ENCODE measurements at regions not wholly inside any gene's neighbourhood (a gene's known extent, or its start where the extent isn't known, plus 50 kb on each side); places are given as distances from the start of the nearest gene placed in this dataset.
"Not testable (repeated sequence)": the region's sequence is repeated elsewhere in the genome, so short reads cannot be mapped to it uniquely, and the experiment has no call there.

- DNase-seq, result no peak
Measured at GRCh38 chr2:240255811-240256703, 115.6 kb upstream of the OTOS start.

DNA sequence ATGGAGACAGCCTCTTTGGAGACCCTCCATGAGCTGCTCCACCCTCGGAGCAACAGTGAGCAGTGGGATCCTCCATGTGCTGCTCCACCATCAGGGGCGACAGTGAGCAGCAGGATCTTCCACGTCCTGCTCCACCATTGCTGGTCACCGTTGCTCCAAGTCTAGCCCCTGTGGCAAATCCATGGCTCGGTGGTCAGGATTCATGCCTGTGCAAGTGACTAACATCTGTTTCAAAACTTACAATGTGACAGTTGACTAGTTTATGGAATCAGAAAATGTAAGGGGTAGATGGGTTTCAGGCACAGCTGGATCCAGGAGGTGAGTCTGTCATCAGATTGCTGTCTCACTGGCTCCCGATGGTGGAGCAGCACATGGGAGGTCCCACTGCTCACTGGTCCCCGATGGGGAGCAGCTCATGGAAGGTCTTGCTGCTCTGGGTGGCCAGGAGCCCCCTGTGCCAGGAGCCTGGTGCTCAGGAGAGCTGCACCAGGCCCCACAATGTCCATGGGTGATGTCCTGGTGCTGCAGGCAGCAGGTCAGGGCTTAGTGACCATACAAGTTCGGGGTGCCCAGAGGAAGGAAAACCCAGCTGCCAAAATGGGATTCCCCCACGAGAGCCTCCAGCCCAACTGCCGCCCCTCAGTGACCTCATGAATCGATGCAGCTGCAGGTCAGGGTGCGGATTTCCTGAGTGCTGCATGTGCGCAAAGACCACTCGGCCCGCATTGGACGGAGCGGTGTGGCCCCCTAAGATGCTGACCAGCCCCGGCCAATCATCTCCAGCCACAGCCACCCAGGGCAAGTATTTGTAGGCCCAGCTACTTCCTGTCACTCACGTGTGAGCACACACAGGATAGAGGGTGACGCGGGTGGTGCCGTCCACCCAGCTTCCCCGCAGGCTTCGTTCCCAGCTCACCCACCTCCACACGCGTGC, 116.5 kb upstream of the OTOS start:
- DNase-seq, result no peak

DNA sequence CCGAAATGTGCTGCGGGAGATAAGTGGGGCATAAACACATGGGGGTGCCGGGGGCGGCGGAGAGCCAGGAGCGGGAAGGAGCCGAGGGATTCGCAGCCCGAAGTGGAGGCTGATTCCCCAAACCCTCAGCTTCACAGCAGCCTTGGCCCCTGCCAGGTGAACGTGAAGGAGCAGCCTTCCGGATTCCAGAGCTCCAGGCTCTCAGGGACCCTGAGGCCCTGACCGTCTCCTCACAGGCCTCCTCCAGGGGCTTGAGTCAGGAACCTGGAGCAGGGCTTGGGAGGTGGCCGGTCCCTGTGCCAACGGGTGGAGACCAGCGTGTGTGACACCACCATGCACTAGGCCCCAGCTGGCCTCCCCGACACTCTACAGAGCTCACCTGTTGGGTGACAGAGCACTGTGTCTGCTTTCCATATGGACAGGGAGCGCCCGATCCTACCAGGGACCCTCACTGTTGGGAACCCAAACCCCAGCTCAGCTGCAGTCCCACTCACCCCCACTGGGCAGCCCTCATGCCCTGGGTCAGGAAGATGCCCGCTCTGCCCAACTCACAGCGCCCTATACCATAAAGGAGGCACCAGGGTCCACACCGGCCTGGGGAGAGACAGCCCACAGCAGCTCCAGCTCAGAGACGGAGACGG, 117.6 kb upstream of the OTOS start:
- DNase-seq, result no peak

DNA sequence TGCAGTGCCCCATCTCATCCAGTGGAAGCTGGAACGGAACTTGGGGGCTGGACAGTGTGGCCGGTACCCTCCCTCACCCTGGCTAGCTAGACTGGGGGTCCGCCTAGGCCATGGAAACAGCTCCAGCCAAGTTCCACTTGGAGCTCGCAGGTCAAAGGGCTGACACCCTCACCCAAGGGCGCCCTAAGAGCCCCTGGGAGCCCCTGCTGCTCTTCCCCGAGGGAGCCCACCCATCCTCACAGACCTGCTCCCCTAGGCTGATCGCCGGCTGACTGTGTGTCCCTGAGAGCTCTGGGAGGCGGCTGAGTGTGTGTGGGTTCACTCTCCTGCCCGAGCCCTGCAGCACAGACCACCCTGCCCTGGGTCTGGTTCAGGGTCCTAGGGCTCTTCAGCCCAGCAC, 118.2 kb upstream of the OTOS start:
- DNase-seq, result no peak

- DNase-seq, result no peak
Measured at GRCh38 chr2:240259201-240259923, 118.9 kb upstream of the OTOS start.

- no peak for DNase-seq
Measured at GRCh38 chr2:240259924-240260529, 119.6 kb upstream of the OTOS start.

DNA sequence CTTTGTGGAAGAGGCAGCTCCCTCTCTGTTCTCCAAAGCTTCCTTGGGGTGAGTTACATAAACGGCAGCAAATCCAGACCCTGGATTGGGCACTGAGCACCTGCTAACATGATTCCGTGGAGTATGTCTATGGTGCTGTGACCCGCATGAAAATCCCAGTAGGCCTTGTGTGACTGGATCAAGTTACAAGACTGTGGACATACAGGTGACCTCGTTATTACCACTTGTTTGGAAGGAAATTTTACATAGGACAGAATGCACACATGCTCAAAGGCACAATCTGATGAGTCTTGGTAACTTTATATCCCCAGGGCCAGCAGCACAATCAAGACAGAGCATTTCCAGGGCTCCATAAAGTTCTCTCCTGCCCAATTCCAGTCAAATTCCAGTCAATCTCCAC, 120.2 kb upstream of the OTOS start:
- DNase-seq, result no peak

- not testable (repeated sequence) for DNase-seq
Measured at GRCh38 chr2:240262578-240262977, 122.1 kb upstream of the OTOS start.

DNA sequence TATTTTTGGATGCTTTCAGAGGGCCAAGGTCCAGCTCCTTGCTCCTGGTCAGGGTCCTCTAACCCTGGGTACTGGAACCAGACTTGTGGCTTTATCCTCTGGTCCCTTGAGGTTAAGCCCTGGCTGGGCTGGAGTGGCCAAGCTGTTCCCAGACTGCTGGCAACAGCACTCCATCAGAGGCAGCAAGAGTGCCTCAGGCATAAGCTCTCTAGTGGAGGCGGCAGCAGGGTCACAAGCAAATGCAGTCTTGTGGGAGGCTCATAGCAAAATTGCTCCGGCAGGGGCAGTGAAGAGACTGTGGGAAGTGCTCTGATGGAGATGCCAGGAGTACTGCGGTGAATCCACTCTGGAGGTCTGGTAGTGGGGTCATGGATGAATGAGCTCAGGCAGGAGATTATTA, 128.9 kb upstream of the OTOS start:
- DNase-seq, result no peak

GRCh38 chr2:240269886-240270285, 129.4 kb upstream of the OTOS start:
- no peak for DNase-seq

- no peak for DNase-seq
Measured at GRCh38 chr2:240271716-240272341, 131.4 kb upstream of the OTOS start.

- DNase-seq, result no peak
Measured at GRCh38 chr2:240275386-240275785, 134.9 kb upstream of the OTOS start.

GRCh38 chr2:240277073-240277806, 136.8 kb upstream of the OTOS start:
- no peak for DNase-seq

GRCh38 chr2:240277807-240278522, 137.5 kb upstream of the OTOS start:
- no peak for DNase-seq

- DNase-seq, result no peak
Measured at GRCh38 chr2:240278661-240279060, 138.2 kb upstream of the OTOS start.

GRCh38 chr2:240280621-240281020, 140.2 kb upstream of the OTOS start:
- no peak for DNase-seq

- no peak for DNase-seq
Measured at GRCh38 chr2:240284503-240285259, 144.2 kb upstream of the OTOS start.

- DNase-seq, result no peak
Measured at GRCh38 chr2:240285725-240286124, 145.3 kb upstream of the OTOS start.

DNA sequence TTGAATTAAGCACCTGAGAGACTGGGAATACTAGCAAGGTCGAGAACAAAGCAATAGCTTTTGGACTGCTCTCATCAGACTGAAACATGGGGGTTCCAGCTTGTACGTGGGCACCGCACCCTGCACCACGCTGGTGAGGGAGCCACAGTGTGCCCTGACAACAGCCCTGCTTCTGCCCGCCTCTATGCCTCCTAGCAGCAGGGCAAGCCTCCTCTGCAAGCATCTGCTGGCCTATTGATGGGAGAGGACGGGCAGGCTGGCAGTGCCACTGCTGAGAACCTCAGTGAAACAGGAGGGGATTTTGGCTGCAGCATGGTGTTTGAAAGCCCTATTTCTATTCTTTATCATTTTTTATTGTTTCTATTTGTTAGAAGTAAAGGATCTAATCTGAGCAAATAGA, 146.1 kb upstream of the OTOS start:
- DNase-seq, result no peak

All from hindlimb muscle (tissue), 1 donor.